ENCODE measurements at regions not wholly inside any gene's neighbourhood (a gene's known extent, or its start where the extent isn't known, plus 50 kb on each side); places are given as distances from the start of the nearest gene placed in this dataset.
"Not testable (repeated sequence)": the region's sequence is repeated elsewhere in the genome, so short reads cannot be mapped to it uniquely, and the experiment has no call there.

DNA sequence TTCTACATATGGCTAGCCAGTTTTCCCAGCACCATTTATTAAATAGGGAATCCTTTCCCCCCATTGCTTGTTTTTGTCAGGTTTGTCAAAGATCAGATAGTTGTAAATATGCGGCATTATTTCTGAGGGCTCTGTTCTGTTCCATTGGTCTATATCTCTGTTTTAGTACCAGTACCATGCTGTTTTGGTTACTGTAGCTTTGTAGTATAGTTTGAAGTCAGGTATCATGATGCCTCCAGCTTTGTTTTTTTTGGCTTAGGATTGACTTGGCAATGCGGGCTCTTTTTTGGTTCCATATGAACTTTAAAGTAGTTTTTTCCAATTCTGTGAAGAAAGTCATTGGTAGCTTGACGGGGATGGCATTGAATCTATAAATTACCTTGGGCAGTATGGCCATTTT is 60.0 kb upstream of the GPC3 start:
- intact Hi-C loops (cut with DNase I); DNase-seq: not testable (repeated sequence)

DNA sequence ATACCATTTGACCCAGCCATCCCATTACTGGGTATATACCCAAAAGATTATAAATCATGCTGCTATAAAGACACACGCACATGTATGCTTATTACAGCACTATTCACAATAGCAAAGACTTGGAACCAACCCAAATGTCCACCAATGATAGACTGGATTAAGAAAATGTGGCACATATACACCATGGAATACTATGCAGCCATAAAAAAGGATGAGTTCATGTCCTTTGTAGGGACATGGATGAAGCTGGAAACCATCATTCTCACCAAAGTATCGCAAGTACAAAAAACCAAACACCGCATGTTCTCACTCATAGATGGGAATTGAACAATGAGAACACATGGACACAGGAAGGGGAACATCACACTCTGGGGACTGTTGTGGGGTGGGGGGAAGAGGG is 81.7 kb upstream of the GPC3 start:
- DNase-seq; intact Hi-C loops (cut with DNase I): not testable (repeated sequence)

DNA sequence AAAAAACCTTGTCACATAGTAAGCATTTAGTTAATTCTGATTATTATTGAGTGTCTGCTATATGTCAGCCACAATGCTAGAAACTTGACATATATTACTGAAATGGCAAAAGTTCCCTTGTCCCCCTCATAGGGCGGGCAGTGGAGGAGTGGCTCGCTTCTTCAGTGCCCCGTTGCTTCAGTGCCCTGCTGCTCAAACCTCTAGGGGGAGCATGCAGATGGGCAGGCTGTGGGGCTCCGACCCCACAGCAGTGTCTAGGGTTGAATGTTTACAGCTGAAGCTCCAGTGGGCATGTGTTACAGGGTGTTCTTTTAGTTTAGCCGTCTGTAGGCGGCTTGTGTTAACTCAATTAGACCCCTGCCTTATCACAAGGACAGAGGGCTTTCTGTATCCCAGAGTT is 86.5 kb upstream of the GPC3 start:
- intact Hi-C loops (cut with DNase I); DNase-seq: not testable (repeated sequence)

DNA sequence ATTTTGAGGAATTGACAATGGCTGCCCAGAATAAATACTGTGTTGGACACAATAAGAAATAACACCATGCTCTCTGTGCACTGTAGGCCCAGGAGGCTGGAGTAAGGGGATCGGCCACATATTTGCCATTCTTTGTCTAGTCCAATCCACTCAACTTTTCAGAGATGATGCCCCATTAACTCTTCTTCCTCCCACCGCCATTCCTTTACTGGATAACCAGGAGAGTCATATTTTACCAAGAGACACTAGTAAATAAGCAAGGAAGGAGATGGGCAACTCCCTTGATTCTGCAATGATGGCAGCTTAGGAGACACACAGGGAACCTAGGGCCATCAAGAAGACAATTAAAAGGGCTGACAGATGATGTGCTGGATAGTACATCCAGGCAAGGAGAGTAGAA is 87.9 kb upstream of the GPC3 start:
- intact Hi-C loops (cut with DNase I) = no loop called here
- DNase-seq = no peak

DNA sequence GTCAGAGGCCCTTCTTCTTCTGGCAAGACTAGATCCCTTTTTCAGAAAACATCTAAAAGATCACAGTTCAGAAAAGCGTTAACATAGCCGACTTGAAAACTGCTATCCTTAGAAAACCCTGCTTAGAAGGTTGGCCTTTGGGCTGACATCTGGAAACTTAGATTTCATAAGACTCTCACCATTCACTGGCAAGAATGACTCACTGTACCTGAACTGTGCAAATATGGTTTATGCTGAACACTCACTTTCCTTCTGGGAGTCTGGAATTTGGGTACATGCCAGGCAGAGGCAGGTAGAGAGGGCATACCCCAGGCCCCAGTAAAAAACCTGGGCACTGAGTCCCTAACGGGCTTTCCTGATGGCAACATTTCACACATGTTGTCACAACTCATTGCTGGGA is 88.8 kb upstream of the GPC3 start:
- intact Hi-C loops (cut with DNase I) = no loop called here
- no peak for DNase-seq

DNA sequence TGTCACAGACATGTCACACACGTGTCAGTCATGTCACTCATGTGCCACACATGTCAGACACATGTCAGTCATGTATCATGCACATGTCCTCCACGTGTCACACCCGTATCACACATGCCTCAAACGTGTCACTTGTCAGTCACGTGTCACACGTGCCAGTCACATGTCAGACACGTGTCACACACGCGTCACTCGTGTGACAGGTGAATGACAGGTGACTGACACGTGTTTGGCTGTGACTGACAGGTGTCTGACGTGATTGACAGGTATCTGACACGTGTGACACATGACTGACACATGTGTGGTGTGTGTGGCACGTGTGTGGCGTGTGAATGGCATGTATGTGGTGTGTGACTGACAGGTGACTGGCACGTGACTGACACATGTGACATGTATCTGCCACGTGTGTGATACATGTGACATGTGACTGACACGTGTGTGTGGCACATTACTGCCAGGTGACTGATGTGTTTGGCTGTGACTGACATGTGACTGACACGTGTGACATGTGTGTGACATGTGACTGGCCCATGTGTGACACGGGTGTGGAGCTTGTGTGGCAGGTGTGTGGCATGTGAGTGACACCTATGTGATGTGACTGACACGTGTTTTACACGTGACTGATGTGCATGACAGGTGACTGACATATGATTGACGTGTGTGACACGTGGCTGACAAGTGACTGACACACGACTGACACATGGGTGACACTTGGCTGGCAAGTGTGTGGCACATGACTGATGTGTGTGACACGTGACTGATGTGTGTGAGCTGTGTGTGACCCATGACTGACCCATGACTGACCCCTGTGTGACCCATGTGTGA is 90.7 kb upstream of the GPC3 start:
- intact Hi-C loops (cut with DNase I) = no loop called here
- no peak for DNase-seq

DNA sequence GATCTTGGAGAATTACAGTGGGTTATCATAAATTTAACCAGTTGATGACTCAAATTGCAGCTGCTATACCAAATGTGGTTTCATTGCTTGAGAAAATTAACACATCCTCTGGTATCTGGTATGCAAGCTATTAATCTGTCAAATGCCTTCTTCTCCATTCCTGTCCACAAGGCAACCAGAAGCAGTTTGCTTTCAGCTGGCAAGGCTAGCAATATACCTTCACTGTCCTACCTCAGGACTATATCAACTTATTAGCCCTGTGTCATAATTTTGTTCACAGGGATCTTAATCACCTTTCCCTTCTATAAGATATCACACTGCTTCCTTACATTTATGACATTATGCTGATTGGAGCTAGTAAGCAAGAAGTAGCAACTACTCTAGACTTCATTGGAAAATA is 110.0 kb upstream of the GPC3 start:
- DNase-seq = no peak
- intact Hi-C loops (cut with DNase I) = no loop called here

DNA sequence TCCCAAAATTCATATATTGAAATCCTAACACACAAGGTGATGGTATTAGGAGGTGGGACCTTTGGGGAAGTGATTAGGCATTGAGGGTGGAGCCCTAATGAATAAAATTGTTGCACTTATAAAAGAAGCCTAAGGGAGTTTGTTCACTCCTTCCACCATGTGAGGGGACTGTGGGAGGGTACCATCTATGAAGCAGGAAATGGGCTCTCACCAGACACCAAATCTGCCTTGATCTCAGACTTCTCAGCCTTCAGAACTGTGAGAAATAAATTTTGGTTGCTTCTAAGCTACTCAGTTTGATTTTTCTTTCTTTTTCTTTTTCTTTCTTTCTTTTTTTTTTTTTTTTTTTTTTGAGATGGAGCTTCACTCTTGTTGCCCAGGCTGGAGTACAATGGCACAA is 116.2 kb upstream of the GPC3 start:
- intact Hi-C loops (cut with DNase I) = no loop called here
- no peak for DNase-seq

DNA sequence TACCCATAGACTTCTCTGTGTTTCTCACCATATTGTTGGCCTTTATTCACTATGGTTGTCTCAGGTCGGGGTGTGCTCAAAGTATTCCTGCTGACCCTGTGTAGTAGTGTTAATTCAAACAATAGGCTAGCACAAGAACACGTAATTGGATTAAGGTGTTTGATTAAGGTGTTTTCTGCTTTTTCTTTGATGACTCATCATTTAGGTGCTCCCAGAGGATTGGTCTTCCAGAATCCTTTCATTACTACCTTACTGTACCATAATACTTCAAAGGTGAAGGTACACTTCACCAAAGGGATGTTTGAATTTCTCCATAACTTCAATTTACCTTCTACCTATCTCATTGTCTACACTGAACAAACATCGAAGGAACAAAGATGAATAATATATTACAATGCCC is 121.7 kb upstream of the CCDC160 start:
- intact Hi-C loops (cut with DNase I) = no loop called here
- no peak for DNase-seq

DNA sequence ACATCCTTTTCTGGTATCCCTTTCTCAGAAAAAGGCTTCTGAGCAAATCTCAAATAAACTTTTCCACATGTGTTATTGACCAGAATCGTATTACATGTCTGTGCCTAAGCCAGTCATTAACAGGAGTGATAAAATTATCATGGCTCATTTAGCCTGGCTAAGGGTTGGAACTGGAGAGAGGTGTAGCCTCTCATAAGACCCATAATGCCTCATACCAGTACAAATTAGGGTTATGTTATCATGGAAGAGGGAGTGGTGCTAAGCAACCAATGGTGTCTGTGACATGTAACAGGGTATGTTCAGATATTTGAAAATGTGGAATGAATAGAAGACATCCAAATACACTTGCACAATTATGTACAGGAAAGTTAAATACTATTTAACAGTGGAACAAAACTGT is 99.6 kb upstream of the CCDC160 start:
- intact Hi-C loops (cut with DNase I) = no loop called here
- no peak for DNase-seq

DNA sequence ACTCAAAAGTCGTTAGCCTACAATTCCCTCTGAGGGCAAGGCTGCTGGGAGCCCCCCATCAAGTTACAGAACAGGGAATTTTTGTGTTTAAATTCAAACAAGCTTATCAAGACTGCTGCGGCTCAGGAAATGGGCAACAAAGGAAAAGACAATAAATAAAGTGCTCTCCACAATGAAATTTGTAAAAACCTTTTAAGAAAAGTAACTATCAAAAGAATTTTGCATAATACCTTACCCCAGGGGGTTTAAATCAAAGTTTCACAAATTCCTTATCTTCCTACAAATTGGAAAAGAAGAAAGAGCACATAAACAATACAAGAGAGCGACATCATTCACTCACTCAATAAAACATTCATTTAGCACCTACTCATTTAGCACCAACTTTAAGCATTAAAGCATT is 97.9 kb upstream of the CCDC160 start:
- intact Hi-C loops (cut with DNase I) = no loop called here

DNA sequence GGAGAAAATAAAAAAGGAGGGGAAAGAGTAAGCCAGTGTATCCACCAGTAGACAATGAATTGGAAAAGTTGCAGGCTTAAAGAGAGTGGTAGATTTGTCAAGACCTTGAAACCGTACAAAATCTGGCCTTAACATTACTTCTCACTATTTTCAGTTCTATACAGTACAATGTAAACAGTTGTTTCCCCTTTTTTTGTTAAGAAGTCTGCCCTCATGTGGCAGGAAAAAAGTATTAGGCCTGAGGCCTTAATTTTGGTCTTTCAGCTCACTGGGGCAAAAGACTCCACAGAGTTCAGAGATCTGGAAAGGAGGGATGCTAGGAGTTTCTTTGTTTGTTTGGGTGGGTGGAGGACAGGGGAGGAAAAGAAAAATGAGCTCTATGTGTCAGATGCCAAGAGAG is 92.8 kb upstream of the CCDC160 start:
- intact Hi-C loops (cut with DNase I) = no loop called here
- DNase-seq = no peak

More for the DNA sequence above, 97.9 kb upstream of the CCDC160 start:
- no peak for DNase-seq

DNA sequence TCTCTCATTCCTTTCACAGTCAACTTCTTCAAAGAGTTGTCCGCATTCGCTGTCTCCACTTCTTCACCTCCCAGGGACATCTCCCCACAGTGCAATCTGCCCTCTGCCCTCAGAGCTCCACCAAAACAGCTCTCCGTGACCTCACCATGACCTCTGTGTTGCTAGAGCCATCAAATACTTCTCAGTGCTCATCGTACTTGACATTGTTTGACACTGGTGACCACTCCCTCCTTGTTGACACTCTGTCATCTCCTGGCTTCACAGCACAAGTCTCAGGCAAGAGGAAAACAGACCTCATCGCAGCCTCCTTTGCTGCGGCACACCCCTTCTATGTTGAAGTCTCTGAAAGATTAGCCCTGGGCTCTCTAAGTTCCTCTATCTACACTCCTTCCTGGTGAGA is 90.5 kb upstream of the CCDC160 start:
- intact Hi-C loops (cut with DNase I) = no loop called here
- no peak for DNase-seq

DNA sequence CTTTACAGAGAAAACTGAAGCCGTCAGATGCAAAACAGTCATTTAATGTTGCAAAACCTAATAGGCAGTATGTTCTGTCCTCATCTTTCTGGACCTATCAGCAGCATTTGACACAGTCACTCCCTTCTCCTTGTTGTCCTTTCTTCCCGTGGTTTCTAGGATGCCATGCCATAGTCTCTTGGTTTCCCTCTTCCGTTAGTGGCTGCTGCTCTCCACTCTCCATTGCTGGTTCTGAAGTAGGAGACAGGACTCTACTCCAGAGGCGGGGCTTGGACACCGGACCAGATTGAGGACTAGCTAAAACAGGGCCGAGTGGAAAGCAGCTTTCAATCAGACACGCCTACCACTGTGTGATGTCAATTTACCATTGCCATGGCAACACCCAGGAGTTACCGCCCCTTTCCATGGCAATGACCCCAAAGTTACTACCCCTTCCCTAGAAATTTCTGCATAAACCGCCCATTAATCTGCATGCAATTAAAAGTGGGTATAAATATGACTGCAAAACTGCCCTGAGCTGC is 88.8 kb upstream of the CCDC160 start:
- intact Hi-C loops (cut with DNase I) = no loop called here
- DNase-seq = no peak

DNA sequence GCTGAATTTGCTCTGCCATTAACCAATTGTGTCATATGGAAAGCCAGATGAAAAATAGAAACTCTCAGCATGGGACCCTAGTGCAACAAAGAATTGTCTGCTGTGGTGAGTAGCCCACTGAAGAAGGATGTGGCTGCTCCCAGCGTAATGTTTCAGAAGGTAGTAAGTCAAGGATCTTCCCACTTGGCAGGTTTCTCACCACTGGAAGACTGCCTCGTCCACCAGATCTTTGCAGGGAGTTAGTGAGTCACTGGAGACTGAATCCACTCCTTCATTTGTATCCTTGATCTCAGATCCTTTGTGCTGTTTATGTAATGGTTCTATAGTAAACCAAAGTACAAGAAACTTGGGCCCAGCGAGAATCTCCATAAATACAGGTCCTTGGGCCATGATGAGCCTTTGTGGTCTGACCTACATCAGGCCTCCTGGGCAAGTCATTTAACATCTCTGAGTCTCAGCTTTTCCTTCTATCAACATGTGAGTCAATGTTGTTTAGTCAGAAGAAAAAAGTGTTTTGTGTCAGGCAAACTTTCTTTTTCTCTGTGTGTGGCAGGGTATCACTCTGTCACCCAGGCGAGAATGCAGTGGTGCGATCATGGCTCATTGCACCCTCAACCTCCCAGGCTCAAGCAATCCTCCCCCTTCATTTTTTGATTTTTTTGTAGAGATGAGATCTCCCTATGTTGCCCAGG is 78.0 kb upstream of the CCDC160 start:
- intact Hi-C loops (cut with DNase I) = no loop called here
- DNase-seq = no peak

DNA sequence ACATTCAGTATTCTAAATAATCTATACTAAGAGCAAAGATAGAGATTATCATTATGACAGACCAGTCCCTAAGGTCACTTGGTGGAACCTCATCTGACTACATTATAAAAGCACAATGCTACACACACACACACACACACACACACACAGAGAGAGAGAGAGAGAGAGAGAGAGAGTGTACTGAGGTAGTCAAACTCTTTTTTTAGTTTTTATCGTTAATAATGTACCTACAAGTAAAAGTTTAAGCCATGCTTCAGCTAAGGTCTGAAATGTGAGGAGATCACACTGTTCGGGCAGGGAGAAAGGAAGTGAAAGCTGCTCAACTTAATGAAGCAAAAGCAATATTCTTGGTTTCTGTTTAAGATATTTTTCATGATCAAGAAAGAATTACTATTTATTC is 75.8 kb upstream of the CCDC160 start:
- intact Hi-C loops (cut with DNase I) = no loop called here
- DNase-seq = no peak

DNA sequence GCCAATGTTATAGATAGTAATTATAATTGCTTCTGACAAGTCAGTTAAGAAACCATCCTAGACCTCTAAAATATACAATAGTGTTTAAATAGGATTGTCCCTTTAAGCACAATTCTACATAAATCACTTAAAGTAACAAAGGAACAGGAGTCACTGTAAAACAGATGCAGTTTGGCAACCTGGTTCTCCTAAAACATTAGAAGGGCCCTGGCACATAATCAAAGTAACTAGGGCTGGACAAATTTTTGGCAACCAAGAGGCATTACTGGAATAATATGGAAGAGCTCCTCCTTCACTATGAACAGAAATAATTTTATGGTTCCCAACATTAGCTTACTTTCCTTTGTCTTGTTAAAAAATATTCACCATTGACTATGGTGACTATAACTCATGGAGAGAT is 75.0 kb upstream of the CCDC160 start:
- DNase-seq = no peak
- intact Hi-C loops (cut with DNase I) = no loop called here

DNA sequence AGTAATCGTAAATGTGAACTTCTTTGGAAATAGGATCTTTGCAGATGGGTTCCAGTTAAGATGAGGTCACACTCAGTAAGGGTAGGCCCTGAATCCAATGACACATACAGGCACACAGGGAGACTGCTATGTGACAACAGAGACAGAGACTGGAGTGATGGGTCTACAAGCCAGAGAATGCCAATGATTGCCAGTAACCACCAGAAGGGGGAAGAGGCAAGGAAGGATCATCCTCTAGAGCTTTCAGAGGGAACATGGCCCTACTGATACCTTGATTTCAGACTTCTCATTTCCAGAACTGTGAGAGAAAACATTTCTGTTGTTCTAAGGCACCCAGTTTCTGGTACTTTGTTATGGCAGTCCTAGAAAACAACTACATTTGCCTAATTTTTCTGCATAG is 73.1 kb upstream of the CCDC160 start:
- intact Hi-C loops (cut with DNase I) = no loop called here
- DNase-seq = no peak

DNA sequence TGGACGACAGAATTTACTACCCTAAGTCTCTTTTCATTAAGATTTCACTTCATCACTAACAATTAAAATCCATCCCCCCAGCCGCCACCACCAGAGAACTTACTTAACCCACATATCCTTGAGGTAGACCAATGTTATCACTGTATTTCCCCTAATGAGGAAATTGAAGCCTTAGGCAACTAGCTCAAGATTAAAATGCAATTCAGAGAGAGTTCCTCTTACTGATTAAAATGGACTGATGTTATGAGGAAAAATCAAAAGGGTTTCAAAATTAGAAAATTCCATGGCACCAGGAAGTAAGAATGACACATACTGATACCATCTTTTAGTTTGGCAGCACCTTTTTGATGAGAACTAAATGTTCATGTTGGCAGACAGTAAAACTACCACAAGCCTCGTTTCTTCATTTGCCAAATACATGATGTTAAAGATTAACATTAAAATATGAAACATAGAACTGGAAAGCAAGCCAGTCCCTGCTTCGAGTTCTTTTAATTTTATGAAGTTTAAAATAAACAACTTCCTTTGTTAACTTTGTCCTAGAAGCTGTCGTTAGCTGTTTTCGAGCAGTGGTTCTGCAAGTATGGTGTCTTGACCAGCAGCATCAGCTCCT is 69.3 kb upstream of the CCDC160 start:
- intact Hi-C loops (cut with DNase I) = no loop called here

DNA sequence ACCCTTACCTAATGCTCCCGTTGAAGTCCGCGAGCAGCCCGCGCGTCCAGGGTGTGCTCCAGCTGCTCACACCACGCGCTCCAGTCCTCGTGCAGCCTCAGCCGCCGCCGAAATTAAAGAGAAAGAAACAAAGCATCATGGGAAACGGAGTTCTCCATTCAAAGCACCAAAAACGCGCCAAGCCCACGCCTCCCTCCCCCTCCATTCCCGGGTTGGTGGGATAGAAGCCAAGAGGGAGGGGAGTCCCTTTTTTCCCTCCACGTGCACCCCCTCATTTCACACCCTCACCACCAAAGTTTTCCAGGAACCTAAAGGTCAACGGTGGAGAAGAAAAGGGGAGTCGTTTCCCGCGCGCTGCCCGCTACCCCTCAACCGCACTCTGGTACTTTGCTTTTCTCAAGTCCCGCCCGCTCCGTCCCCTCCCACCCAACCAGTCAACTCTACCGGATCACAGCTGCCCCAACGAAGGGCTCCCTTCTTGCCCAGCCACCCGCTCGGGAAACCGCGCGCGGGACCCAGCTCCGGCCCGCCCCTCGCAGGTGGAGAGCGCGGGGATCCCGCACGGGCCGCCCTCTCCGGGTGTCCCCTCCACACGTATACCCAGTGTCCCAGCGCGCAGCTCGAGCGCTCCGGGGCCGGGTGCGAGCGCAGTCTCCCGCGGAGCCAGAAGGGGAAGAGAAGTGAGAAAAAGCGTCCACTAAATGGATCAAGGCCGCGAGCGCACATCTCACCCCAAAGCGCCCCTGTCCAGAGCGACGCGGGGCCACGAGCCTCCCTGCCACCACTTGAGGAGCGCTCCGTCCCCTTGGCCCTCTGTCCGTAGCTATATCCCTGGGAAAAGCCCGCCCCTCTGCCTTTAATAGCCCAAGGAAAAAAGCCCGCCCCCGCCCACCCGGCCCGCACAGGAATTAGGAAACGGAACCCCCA is 65.1 kb upstream of the CCDC160 start:
- peak in 4 of 10 donors; percentile 13 to 80 (median 50) for DNase-seq
- intact Hi-C loops (cut with DNase I) = loop anchor here (10.0 kb wide), 1 partner anchor 63 kb away; the partner anchor contains the start of gene CCDC160

More for the DNA sequence above, 69.3 kb upstream of the CCDC160 start:
- DNase-seq = no peak
